HG02763 (cell line): ENCODE measurements at regions not wholly inside any gene's neighbourhood (a gene's known extent, or its start where the extent isn't known, plus 50 kb on each side); places are given as distances from the start of the nearest gene placed in this dataset.
A peak's percentile ranks its signal among the peaks of the same experiment; 100 is the strongest.
"Not testable (repeated sequence)": the region's sequence is repeated elsewhere in the genome, so short reads cannot be mapped to it uniquely, and the experiment has no call there.

Experiments
- ATAC-seq: cut with Tn5 transposase; IDR thresholded peaks from one replicate; pipeline ENCODE4 v1.9.1; 2021; ENCODE audit warnings: mild to moderate bottlenecking, moderate library complexity; ENCODE audit not compliant: unreplicated experiment

- ATAC-seq: no peak
These were observed 392.4 kb downstream of the TECRL start for GRCh38 chr4:64016893-64017292.

- ATAC-seq: no peak
These were observed 394.6 kb downstream of the TECRL start for GRCh38 chr4:64014647-64015046.

- peak; percentile 66 for ATAC-seq
These were observed 407.9 kb downstream of the TECRL start for GRCh38 chr4:64001229-64001898.

- no peak for ATAC-seq
These were observed 409.0 kb downstream of the TECRL start for GRCh38 chr4:64000241-64000640.

- ATAC-seq: no peak
These were observed 423.0 kb downstream of the TECRL start for GRCh38 chr4:63986253-63986652.

- no peak for ATAC-seq
These were observed 426.0 kb downstream of the TECRL start for GRCh38 chr4:63983224-63983623.

- ATAC-seq: no peak
These were observed 443.4 kb downstream of the TECRL start for GRCh38 chr4:63965875-63966274.

- ATAC-seq: not testable (repeated sequence)
These were observed 466.5 kb downstream of the TECRL start for GRCh38 chr4:63942706-63943286.

- no peak for ATAC-seq
These were observed 471.3 kb downstream of the TECRL start for GRCh38 chr4:63937961-63938360.

- no peak for ATAC-seq
These were observed 487.1 kb downstream of the TECRL start for GRCh38 chr4:63922146-63922545.

- ATAC-seq: no peak
These were observed 487.7 kb downstream of the TECRL start for GRCh38 chr4:63921561-63921960.

- no peak for ATAC-seq
These were observed 489.4 kb downstream of the TECRL start for GRCh38 chr4:63919636-63920365.

- no peak for ATAC-seq
These were observed 502.5 kb downstream of the TECRL start for GRCh38 chr4:63906660-63907183.

GRCh38 chr4:63904201-63904600, 505.0 kb downstream of the TECRL start:
- ATAC-seq: no peak

GRCh38 chr4:63901304-63901703, 507.9 kb downstream of the TECRL start:
- no peak for ATAC-seq

GRCh38 chr4:63898961-63899360, 510.3 kb downstream of the TECRL start:
- ATAC-seq: no peak

GRCh38 chr4:63894161-63894560, 515.1 kb downstream of the TECRL start:
- no peak for ATAC-seq

GRCh38 chr4:63869370-63869769, 539.9 kb downstream of the TECRL start:
- no peak for ATAC-seq

- ATAC-seq: no peak
These were observed 557.8 kb downstream of the TECRL start for GRCh38 chr4:63851496-63851895.

GRCh38 chr4:63841266-63841665, 568.0 kb downstream of the TECRL start:
- ATAC-seq: no peak

- ATAC-seq: no peak
These were observed 577.6 kb downstream of the TECRL start for GRCh38 chr4:63831590-63832155.
